Fibroblast of the aortic adventitia (primary cell): ENCODE measurements at regions not wholly inside any gene's neighbourhood (a gene's known extent, or its start where the extent isn't known, plus 50 kb on each side); places are given as distances from the start of the nearest gene placed in this dataset.

ENCODE experiments used
- DNase-seq: peaks from one replicate; pipeline ENCODE4 v3.0.0-alpha.2; 2010; ENCODE audit warnings: low read depth
- H3K4me3 ChIP-seq: 2 replicates; pipeline ENCODE4 v1.5.1; 2011; ENCODE audit warnings: low read depth, mild to moderate bottlenecking, control low read depth, low read length, moderate library complexity
- CTCF ChIP-seq: IDR thresholded peaks from 2 replicates; pipeline ENCODE4 v1.5.1; 2011; ENCODE audit warnings: mild to moderate bottlenecking, low read length, control low read depth, inconsistent platforms; ENCODE audit not compliant: insufficient read depth

DNA sequence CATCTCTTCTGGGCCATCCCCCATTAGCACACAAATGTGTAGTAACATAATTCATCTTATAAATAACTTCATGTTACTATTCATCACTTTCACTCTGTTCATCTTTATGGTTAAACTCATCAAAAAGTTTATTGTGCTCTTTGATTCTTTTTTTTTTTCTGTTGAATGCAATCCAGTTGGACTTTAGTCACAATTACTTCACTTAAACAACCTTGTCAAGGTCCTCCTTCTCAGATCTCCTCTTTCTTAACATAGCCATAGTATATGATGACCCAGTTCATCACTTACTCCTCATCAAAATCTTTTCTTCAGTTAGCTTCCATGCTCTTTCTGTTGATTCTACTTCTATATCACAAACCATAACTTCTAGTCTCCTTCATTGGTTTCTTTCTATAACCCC, 80.2 kb upstream of the ZC3H15 start:
- H3K4me3 ChIP-seq = no peak overlapping the region
- DNase-seq = no peak
- TF ChIP-seq CTCF = no peak

DNA sequence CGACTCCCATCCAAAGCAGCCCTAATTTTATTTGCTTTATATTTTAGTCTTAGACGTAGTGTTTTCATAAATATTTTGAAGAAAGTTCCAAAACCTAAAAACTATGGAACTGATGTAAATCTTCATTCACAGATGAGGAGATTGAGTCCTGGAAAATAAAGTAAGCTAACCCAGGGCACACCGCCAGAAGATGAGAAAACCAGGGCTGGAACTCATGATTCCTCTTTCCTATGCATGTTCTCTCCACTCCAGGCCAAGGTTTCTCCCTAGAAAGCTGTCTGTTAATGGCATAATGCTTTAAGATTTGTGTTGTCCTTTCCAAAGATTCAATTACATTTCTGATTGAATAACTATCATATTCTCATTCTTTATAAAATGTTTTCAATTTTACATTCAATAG, 78.4 kb upstream of the ZC3H15 start:
- H3K4me3 ChIP-seq = no peak overlapping the region
- DNase-seq = no peak
- no peak for TF ChIP-seq CTCF

GRCh38 chr2:186410802-186411201, 75.3 kb upstream of the ZC3H15 start:
- TF ChIP-seq CTCF = no peak
- DNase-seq = no peak
- H3K4me3 ChIP-seq = no peak overlapping the region

DNA sequence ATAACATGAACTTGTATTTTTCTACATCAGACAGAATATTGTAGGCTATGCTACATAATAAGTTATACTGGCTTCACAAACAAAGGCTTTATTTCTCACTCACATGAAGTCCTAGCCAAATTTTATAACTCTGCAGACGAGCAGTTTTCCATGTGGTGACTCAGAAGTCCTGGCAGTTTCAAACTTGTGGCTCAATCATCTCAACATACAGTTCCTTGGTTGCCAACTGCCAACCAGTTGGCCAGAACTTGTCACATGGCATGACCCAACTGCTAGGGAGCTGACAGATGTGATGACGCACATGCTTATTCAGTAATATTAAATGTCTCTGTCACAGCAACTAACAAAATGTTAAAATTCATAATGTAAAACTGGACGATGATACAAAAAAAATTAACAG, 63.8 kb upstream of the ZC3H15 start:
- no peak overlapping the region for H3K4me3 ChIP-seq
- TF ChIP-seq CTCF = no peak
- DNase-seq = peak; percentile 97

DNA sequence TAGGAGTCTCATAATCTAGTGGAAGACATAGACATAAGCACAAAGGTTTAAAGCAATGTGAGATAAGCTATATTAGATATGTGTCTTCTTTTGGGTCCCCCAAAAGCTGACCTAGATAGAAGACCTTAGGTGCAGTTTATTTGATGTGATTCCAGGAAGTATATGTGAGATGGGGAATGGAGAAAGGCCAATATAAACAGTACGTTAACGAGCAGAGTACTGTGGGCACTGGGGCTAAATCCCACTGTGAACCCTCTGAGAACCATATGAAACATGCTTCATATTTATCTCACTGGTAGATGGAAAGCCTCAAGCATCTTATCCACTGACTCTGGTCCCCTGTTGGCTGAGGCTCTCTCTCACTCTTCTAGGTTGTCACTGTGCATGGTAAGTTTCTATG, 62.6 kb upstream of the ZC3H15 start:
- no peak for TF ChIP-seq CTCF
- no peak for DNase-seq
- no peak overlapping the region for H3K4me3 ChIP-seq

DNA sequence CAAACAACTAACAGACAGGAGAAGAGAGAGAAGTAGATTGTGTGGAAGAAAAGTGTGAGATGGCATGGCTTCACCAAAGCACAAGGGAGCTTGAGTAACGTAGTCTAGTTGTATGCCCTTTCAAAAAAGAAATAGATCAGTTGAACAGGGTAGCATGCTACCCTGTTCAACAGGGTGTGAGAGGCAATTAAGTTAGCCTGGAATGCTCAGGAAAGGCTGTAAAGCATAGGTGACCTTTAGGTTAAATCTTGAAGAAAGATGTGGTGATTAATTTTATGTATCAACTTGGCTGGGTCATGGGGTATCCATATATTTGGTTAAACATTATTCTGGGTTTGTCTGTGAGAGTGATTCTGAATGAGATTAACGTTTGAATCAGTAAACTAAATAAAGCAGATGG, 61.8 kb upstream of the ZC3H15 start:
- TF ChIP-seq CTCF = no peak
- DNase-seq = no peak
- H3K4me3 ChIP-seq = no peak overlapping the region

DNA sequence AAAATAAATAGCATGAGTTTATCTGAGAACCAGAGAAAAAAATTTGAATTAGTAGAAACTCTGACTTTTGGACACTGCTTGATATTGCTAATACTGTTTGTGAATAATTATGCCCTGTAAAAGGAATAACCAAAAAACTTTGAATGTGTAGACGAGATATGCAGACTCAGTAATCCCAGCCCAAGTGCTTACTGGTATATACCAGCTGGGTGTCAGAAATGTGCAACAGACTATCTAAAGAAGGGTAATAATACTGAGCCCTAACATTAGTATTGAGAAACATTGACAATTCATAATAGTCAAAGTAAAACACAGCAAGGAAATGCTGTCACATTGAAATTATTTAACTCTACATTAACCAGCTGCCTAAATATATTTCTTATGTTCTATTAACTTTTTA, 60.5 kb upstream of the ZC3H15 start:
- no peak for TF ChIP-seq CTCF
- no peak for DNase-seq
- H3K4me3 ChIP-seq = no peak overlapping the region
